HCT116 (cell line): ENCODE measurements at regions not wholly inside any gene's neighbourhood (a gene's known extent, or its start where the extent isn't known, plus 50 kb on each side); places are given as distances from the start of the nearest gene placed in this dataset.
"Not testable (repeated sequence)": the region's sequence is repeated elsewhere in the genome, so short reads cannot be mapped to it uniquely, and the experiment has no call there.

Source experiments
- ATAC-seq: fragments of 200-7000 bp; cut with Tn5 transposase; 2 replicates; pipeline ENCODE4 v1.9.1; 2020; ENCODE audit warnings: mild to moderate bottlenecking, moderate library complexity
- BruUV-seq: library from RNA; stranded (reverse); fragments of 400-500 nt; replicated peaks from 2 replicates; lab custom pipeline; 2021; lab: Mats Ljungman, UMichigan
- CTCF ChIA-PET: fragments of 300-600 bp; sonication (Branson Sonifier 250); formaldehyde crosslinking; loops from one replicate; lab custom pipeline; 2021; ENCODE audit warnings: antibody characterized with exemption; lab: Charles Lee
- POLR2A ChIA-PET: fragments of 300-600, 350-600 bp; sonication (Branson Sonifier 250); formaldehyde crosslinking; loops from one replicate; lab custom pipeline; 2021; ENCODE audit warnings: antibody characterized with exemption; lab: Charles Lee
- RAD21 ChIA-PET, 2 experiments: fragments of 300-600 bp; sonication (Branson Sonifier 250); formaldehyde crosslinking; loops; one replicate each; lab custom pipeline; 2023; ENCODE audit warnings: low total read pairs in 2 of 2; ENCODE audit not compliant: uncharacterized antibody in 2 of 2, unreplicated experiment in 2 of 2, low non-redundant PET in 1 of 2; lab: Charles Lee
- DNase-seq: peaks from one replicate; pipeline ENCODE4 v3.0.0-alpha.2; 2010; ENCODE audit warnings: low read depth, low spot score
- H2AFZ ChIP-seq: fragments of 200-600 bp; shearing (Covaris generic), sonication (generic); 2 replicates; pipeline ENCODE4 v1.6.1; 2017; ENCODE audit warnings: low read depth, mixed run types, mixed read lengths, antibody characterized with exemption, low read length; ENCODE audit not compliant: poor library complexity, severe bottlenecking
- H3K27ac ChIP-seq: 2 replicates; pipeline ENCODE4 v1.5.1; 2012; ENCODE audit warnings: low read depth, low read length
- H3K27me3 ChIP-seq: fragments of 200-600 bp; sonication (generic); 2 replicates; pipeline ENCODE4 v1.6.1; 2016; ENCODE audit warnings: mixed run types, low read length, mixed read lengths; ENCODE audit not compliant: insufficient read depth
- H3K36me3 ChIP-seq, 2 experiments: fragments of 200-500 bp in 1 of 2; fragments of 200-600 bp in 1 of 2; sonication (Bioruptor generic) in 1 of 2; sonication (generic) in 1 of 2; 2 replicates each; pipeline versions ENCODE4 v1.5.1 to v1.6.1; 2014 to 2016; ENCODE audit warnings: low read length in 2 of 2, inconsistent platforms in 1 of 2, mixed read lengths in 1 of 2, mixed run types in 1 of 2; ENCODE audit not compliant: insufficient read depth in 2 of 2, control insufficient read depth in 1 of 2
- H3K4me1 ChIP-seq, 2 experiments: fragments of 200-600 bp in 1 of 2; sonication (generic) in 1 of 2; 2 replicates each; pipeline versions ENCODE4 v1.5.1 to v1.6.1; 2012 to 2017; ENCODE audit warnings: low read length in 2 of 2, inconsistent platforms in 1 of 2, mild to moderate bottlenecking in 1 of 2, mixed read lengths in 1 of 2, mixed run types in 1 of 2, moderate library complexity in 1 of 2; ENCODE audit not compliant: insufficient read depth in 2 of 2, control insufficient read depth in 1 of 2
- H3K4me2 ChIP-seq: fragments of 200-600 bp; sonication (generic); 2 replicates; pipeline ENCODE4 v1.6.1; 2017; ENCODE audit warnings: mixed run types, low read length, mixed read lengths
- H3K4me3 ChIP-seq, 2 experiments: fragments of 200-600 bp in 1 of 2; sonication (generic) in 1 of 2; replicated peaks in 1 of 2; 2 replicates each; pipeline ENCODE4 v1.5.1; 2011 to 2016; ENCODE audit warnings: low read length in 2 of 2, control low read depth in 1 of 2, low read depth in 1 of 2, mild to moderate bottlenecking in 1 of 2, mixed read lengths in 1 of 2, mixed run types in 1 of 2
- H3K79me2 ChIP-seq: fragments of 200-600 bp; sonication (generic); 2 replicates; pipeline ENCODE4 v1.6.1; 2017; ENCODE audit warnings: mild to moderate bottlenecking, mixed run types, low read length, moderate library complexity, mixed read lengths; ENCODE audit not compliant: insufficient read depth
- H3K9ac ChIP-seq: fragments of 200-600 bp; sonication (generic); 2 replicates; pipeline ENCODE4 v1.6.1; 2016; ENCODE audit warnings: low read length, mixed read lengths
- H3K9me2 ChIP-seq: fragments of 200-600 bp; sonication (generic), shearing (Covaris generic); 2 replicates; pipeline ENCODE4 v1.6.1; 2017; ENCODE audit warnings: mixed run types, mild to moderate bottlenecking, moderate library complexity; ENCODE audit not compliant: insufficient read depth
- H3K9me3 ChIP-seq, 2 experiments: fragments of 200-500 bp in 1 of 2; fragments of 200-600 bp in 1 of 2; sonication (Bioruptor generic) in 1 of 2; sonication (generic) in 1 of 2; 2 replicates each; pipeline ENCODE4 v1.6.1; 2014 to 2017; ENCODE audit warnings: low read length in 2 of 2, mixed read lengths in 2 of 2, inconsistent platforms in 1 of 2, low read depth in 1 of 2, mild to moderate bottlenecking in 1 of 2, mixed run types in 1 of 2, moderate library complexity in 1 of 2; ENCODE audit not compliant: control insufficient read depth in 1 of 2, insufficient read depth in 1 of 2
- H4K20me1 ChIP-seq: fragments of 200-600 bp; sonication (generic), shearing (Covaris generic); 2 replicates; pipeline ENCODE4 v1.6.1; 2017; ENCODE audit warnings: mixed run types, mild to moderate bottlenecking, moderate library complexity; ENCODE audit not compliant: insufficient read depth
- ATF3 ChIP-seq: IDR thresholded peaks from 2 replicates; pipeline ENCODE4 v1.6.1; 2012
- CBX3 ChIP-seq: IDR thresholded peaks from 2 replicates; pipeline ENCODE4 v1.6.1; 2012; ENCODE audit warnings: low read depth
- CEBPB ChIP-seq: IDR thresholded peaks from 2 replicates; pipeline ENCODE4 v1.6.1; 2012; ENCODE audit warnings: low read depth
- CTCF ChIP-seq, 3 experiments: fragments of 200-600 bp in 1 of 3; sonication (generic) in 1 of 3; IDR thresholded peaks in 2 of 3; conservative IDR thresholded peaks in 1 of 3; 2 replicates each; pipeline ENCODE4 v1.5.1; 2012 to 2017; ENCODE audit warnings: low read depth in 2 of 3, low read length in 2 of 3, antibody characterized with exemption in 1 of 3, borderline replicate concordance in 1 of 3, control low read depth in 1 of 3, mild to moderate bottlenecking in 1 of 3, mixed read lengths in 1 of 3, mixed run types in 1 of 3, moderate library complexity in 1 of 3; ENCODE audit not compliant: insufficient read depth in 1 of 3
- EGR1 ChIP-seq: IDR thresholded peaks from 2 replicates; pipeline ENCODE4 v1.6.1; 2012; ENCODE audit warnings: low read depth
- ELF1 ChIP-seq: IDR thresholded peaks from 2 replicates; pipeline ENCODE4 v1.6.1; 2012; ENCODE audit warnings: low read depth, borderline replicate concordance
- EZH2 ChIP-seq: fragments of 200-600 bp; sonication (generic); IDR thresholded peaks from 2 replicates; pipeline ENCODE4 v1.6.1; 2017; ENCODE audit warnings: antibody characterized with exemption, mixed run types
- EZH2phosphoT487 ChIP-seq: fragments of 200-600 bp; IDR thresholded peaks from 2 replicates; pipeline ENCODE4 v1.6.1; 2018; ENCODE audit warnings: antibody characterized with exemption, borderline replicate concordance
- FOSL1 ChIP-seq: IDR thresholded peaks from 2 replicates; pipeline ENCODE4 v1.6.1; 2012; ENCODE audit warnings: low read depth
- JUND ChIP-seq: IDR thresholded peaks from 2 replicates; pipeline ENCODE4 v1.6.1; 2012
- MAX ChIP-seq: IDR thresholded peaks from 2 replicates; pipeline ENCODE4 v1.6.1; 2012
- POLR2A ChIP-seq: IDR thresholded peaks from 2 replicates; pipeline ENCODE4 v1.7.0; 2011; ENCODE audit warnings: borderline replicate concordance; ENCODE audit not compliant: insufficient read depth, insufficient read length; ENCODE audit errors: extremely low read depth
- RAD21 ChIP-seq: IDR thresholded peaks from 2 replicates; pipeline ENCODE4 v1.6.1; 2012; ENCODE audit warnings: low read depth, mild to moderate bottlenecking
- SIN3A ChIP-seq: IDR thresholded peaks from 2 replicates; pipeline ENCODE4 v1.6.1; 2012; ENCODE audit warnings: low read depth
- SP1 ChIP-seq: IDR thresholded peaks from 2 replicates; pipeline ENCODE4 v1.6.1; 2012; ENCODE audit warnings: low read depth
- SRF ChIP-seq: IDR thresholded peaks from 2 replicates; pipeline ENCODE4 v1.6.1; 2012; ENCODE audit warnings: low read depth
- TCF7L2 ChIP-seq: IDR thresholded peaks from 2 replicates; pipeline ENCODE4 v1.7.0; 2011; ENCODE audit warnings: borderline replicate concordance, inconsistent platforms; ENCODE audit not compliant: insufficient read depth, insufficient read length; ENCODE audit errors: extremely low read depth
- YY1 ChIP-seq: IDR thresholded peaks from 2 replicates; pipeline ENCODE4 v1.6.1; 2011; ENCODE audit warnings: low read length, low read depth, moderate library complexity, mild to moderate bottlenecking; ENCODE audit not compliant: insufficient replicate concordance; ENCODE audit errors: extremely low read depth
- ZBTB33 ChIP-seq: IDR thresholded peaks from 2 replicates; pipeline ENCODE4 v1.6.1; 2011; ENCODE audit warnings: mild to moderate bottlenecking, low read length, moderate library complexity; ENCODE audit not compliant: insufficient replicate concordance; ENCODE audit errors: extremely low read depth
- ZNF274 ChIP-seq: fragments of 200-500 bp; sonication (Bioruptor generic); IDR thresholded peaks from 2 replicates; pipeline ENCODE4 v1.6.1; 2014; ENCODE audit warnings: mild to moderate bottlenecking, low read depth, low read length, inconsistent platforms
- intact Hi-C: fragments of 100-400 bp; cut with micrococcal nuclease; formaldehyde crosslinking; loops from 2 replicates; pipeline ENCODE4 v1.10.0; 2022

- H3K27ac ChIP-seq = no peak overlapping the region
- TF ChIP-seq FOSL1 = no peak
- TF ChIP-seq ELF1 = no peak
- no peak for TF ChIP-seq EGR1
- no peak for TF ChIP-seq ATF3
- no peak for TF ChIP-seq EZH2phosphoT487
- TF ChIP-seq SRF = no peak
- TF ChIP-seq JUND = no peak
- no peak for TF ChIP-seq POLR2A
- TF ChIP-seq SP1 = no peak
- no peak for TF ChIP-seq ZBTB33
- TF ChIP-seq TCF7L2 = no peak
- no peak for TF ChIP-seq ZNF274
- no peak for TF ChIP-seq CEBPB
- no peak for TF ChIP-seq MAX
- no peak for TF ChIP-seq SIN3A
- TF ChIP-seq CBX3 = no peak
- no peak for TF ChIP-seq EZH2
- no peak for TF ChIP-seq CTCF (IDR thresholded peaks at IDR 0.05 in 2 of 3, conservative IDR thresholded peaks at IDR 0.05 in 1 of 3; ENCODE audit: borderline replicate concordance in 1 of 3, insufficient read depth in 1 of 3, low read depth in 2 of 3, low read length in 2 of 3)
- TF ChIP-seq YY1 = no peak
- TF ChIP-seq RAD21 = no peak
- peaks cover 15 to 23% of the 10 kb centered on the region in 2 experiments; a peak in 3 of 4 replicates for H3K4me1 ChIP-seq
- H3K9me3 ChIP-seq = no peaks in the 10 kb centered on the region
- intact Hi-C loops = no loop called here
- H3K4me3 ChIP-seq = no peak overlapping the region
- no peaks in the 10 kb centered on the region for H3K27me3 ChIP-seq
- ChIA-PET CTCF (no interaction called here), RAD21 (no interaction called here), POLR2A (no interaction called here)
- no peaks in the 10 kb centered on the region for H3K9me2 ChIP-seq
- DNase-seq (no peak), ATAC-seq (no peak)
- no peak overlapping the region for H2AFZ ChIP-seq
- no peak overlapping the region for H3K4me2 ChIP-seq
- no peaks in the 10 kb centered on the region for H4K20me1 ChIP-seq
- no TSS peak for BruUV-seq
- H3K79me2 ChIP-seq = no peaks in the 10 kb centered on the region
- no peaks in the 10 kb centered on the region for H3K36me3 ChIP-seq
- H3K9ac ChIP-seq = no peak overlapping the region
These were observed 87.1 kb downstream of the SPRY4 start for GRCh38 chr5:142237707-142238106.

- H3K9ac ChIP-seq, H3K4me2 ChIP-seq, ATAC-seq, CTCF ChIA-PET, H3K4me3 ChIP-seq, BruUV-seq, DNase-seq, H3K9me3 ChIP-seq, H4K20me1 ChIP-seq, H3K27ac ChIP-seq, POLR2A ChIA-PET, RAD21 ChIA-PET, H3K27me3 ChIP-seq, H3K36me3 ChIP-seq, H3K9me2 ChIP-seq, H2AFZ ChIP-seq, H3K79me2 ChIP-seq, intact Hi-C loops: not testable (repeated sequence)
- peaks cover 15 to 23% of the 10 kb centered on the region in 2 experiments; a peak in 3 of 4 replicates for H3K4me1 ChIP-seq
These were observed 88.0 kb downstream of the SPRY4 start for GRCh38 chr5:142236673-142237290.
